ENCODE measurements at regions not wholly inside any gene's neighbourhood (a gene's known extent, or its start where the extent isn't known, plus 50 kb on each side); places are given as distances from the start of the nearest gene placed in this dataset.
"Not testable (repeated sequence)": the region's sequence is repeated elsewhere in the genome, so short reads cannot be mapped to it uniquely, and the experiment has no call there.

DNA sequence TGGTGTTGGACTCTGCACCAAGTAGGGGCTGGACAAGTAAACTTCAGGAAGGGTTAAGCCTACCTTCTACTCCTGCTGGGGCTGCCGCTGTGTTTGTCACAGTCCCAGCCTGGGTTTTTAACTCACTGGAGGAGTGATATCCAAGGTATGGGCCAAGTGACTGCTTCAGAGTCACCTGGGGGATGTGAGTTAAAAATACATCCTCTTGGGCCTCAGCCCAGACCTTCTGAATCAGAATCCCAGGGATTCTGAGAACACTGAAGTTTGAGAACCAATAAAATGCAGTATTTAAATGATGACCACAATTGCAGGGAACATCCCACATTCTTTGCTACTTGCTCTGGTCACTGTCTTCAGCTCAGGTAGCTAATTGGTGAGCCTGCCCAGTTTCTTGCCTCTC, 95.1 kb upstream of the DNAH5 start:
- intact Hi-C loops (cut with micrococcal nuclease): no loop called here
- peaks cover 6% of the 10 kb centered on the region for H3K27me3 Mint-ChIP-seq
- H3K27ac Mint-ChIP-seq: no peak overlapping the region
- no peaks in the 10 kb centered on the region for H3K36me3 Mint-ChIP-seq (ENCODE audit: low read depth)
- H3K9me3 Mint-ChIP-seq: no peaks in the 10 kb centered on the region
- DNase-seq: no peak
- no peak overlapping the region for H3K4me3 Mint-ChIP-seq
- peaks cover 4% of the 10 kb centered on the region for H3K4me1 Mint-ChIP-seq

DNA sequence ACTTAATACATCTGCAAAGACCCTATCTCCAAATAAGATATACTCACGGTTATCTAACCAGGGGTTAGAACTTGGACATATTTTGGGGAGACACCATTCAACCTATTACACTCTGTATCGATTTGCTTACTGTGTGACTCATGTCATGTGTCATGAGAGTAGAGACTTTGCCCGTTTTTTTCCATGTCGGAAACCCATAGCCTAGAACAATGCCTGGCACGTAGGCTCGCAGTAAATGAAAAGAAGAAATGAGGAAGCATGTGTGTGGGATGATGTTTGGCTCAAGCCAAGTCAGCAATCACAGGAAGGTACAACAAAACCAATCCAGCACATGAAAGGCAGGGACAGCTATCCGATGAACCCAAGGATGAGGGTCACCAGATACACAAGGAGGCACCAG, 94.6 kb upstream of the DNAH5 start:
- H3K36me3 Mint-ChIP-seq (ENCODE audit: low read depth): no peaks in the 10 kb centered on the region
- H3K27ac Mint-ChIP-seq: no peak overlapping the region
- intact Hi-C loops (cut with micrococcal nuclease): no loop called here
- H3K4me1 Mint-ChIP-seq: peaks cover 4% of the 10 kb centered on the region
- no peak overlapping the region for H3K4me3 Mint-ChIP-seq
- peaks cover 8% of the 10 kb centered on the region for H3K27me3 Mint-ChIP-seq
- peaks cover 4% of the 10 kb centered on the region for H3K9me3 Mint-ChIP-seq
- DNase-seq: no peak

DNA sequence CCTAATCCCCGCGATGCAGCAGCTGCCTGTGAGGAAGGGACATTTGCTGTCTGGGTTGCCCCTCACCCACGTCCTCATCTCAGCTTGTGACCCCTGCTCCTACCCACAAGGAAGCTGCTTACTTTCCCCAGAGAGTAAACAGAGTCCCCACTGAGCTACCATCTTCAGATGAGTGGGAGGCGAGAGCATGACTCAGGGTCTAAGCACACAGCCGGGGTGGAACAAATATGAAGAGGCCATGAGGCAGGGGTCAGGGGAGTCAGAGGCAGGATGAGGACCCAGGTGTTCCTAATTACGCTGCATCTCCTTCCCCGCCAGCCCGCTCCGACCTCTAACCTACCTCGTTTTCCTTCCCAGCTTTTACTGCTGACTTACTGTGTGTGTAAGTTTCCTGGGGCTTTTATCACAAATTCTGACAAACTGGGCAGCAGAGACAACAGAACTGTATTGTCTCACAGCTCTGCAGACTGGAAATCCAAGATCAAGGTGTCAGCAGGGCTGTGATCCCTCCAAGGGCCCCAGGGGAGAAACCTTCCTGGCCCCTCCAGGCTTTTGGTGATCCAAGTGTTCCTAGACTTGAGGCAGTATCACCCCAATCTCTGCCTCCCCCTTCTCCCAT, 94.0 kb upstream of the DNAH5 start:
- peaks cover 4% of the 10 kb centered on the region for H3K9me3 Mint-ChIP-seq
- no peaks in the 10 kb centered on the region for H3K36me3 Mint-ChIP-seq (ENCODE audit: low read depth)
- H3K4me1 Mint-ChIP-seq: peaks cover 4% of the 10 kb centered on the region
- H3K27ac Mint-ChIP-seq: no peak overlapping the region
- DNase-seq: no peak
- peaks cover 8% of the 10 kb centered on the region for H3K27me3 Mint-ChIP-seq
- H3K4me3 Mint-ChIP-seq: no peak overlapping the region
- intact Hi-C loops (cut with micrococcal nuclease): no loop called here

DNA sequence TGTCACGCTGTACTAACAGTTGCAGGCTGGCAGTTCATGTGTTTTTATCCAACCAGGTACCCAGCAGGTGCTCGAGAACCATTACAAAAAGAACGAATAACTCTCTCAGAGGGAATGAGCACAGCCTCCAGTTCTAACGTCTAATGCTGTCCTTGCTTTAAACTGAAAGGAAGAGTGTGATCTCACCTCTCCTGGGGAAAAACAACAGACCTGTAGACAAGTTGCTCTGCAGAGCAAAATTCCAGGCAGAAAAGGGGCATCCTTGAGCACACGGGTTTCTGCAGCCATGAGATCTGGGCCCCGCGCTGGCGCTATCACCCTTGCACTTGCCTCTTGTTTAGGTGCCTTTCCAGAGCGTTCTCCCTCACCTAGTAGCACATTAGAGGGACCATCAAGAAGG, 92.5 kb upstream of the DNAH5 start:
- no peak overlapping the region for H3K27ac Mint-ChIP-seq
- no peak for DNase-seq

DNA sequence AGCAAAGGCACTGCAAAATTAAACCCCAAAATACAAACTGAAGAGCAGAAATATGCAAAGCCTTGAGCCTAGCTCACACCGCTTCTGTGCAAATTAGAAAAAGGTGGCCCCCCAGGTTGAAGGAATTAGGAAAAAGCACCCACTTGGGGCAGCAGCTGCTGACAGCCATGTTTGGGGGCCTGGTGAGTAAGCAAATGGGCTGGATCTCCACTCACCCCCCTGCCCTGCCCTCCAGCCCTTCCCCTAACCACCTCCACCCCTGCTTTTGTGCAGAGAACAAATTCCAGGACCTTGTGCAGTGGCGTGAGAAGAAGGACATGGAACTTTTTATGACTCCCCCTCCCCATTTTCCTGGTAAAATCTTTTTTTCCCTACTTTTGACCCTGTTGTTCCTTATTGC, 92.0 kb upstream of the DNAH5 start:
- no peak for DNase-seq
- H3K4me1 Mint-ChIP-seq: peaks cover 4% of the 10 kb centered on the region
- intact Hi-C loops (cut with micrococcal nuclease): no loop called here
- no peak overlapping the region for H3K27ac Mint-ChIP-seq
- peaks cover 8% of the 10 kb centered on the region for H3K27me3 Mint-ChIP-seq
- H3K4me3 Mint-ChIP-seq: no peak overlapping the region
- no peaks in the 10 kb centered on the region for H3K36me3 Mint-ChIP-seq (ENCODE audit: low read depth)
- H3K9me3 Mint-ChIP-seq: peaks cover 4% of the 10 kb centered on the region

More for the DNA sequence above, 92.5 kb upstream of the DNAH5 start:
- Mint-ChIP-seq H3K4me3 (no peak overlapping the region), H3K9me3 (peaks cover 4% of the 10 kb centered on the region), H3K4me1 (peaks cover 4% of the 10 kb centered on the region), H3K36me3 (ENCODE audit: low read depth) (no peaks in the 10 kb centered on the region), H3K27me3 (peaks cover 8% of the 10 kb centered on the region)
- intact Hi-C loops (cut with micrococcal nuclease): no loop called here

DNA sequence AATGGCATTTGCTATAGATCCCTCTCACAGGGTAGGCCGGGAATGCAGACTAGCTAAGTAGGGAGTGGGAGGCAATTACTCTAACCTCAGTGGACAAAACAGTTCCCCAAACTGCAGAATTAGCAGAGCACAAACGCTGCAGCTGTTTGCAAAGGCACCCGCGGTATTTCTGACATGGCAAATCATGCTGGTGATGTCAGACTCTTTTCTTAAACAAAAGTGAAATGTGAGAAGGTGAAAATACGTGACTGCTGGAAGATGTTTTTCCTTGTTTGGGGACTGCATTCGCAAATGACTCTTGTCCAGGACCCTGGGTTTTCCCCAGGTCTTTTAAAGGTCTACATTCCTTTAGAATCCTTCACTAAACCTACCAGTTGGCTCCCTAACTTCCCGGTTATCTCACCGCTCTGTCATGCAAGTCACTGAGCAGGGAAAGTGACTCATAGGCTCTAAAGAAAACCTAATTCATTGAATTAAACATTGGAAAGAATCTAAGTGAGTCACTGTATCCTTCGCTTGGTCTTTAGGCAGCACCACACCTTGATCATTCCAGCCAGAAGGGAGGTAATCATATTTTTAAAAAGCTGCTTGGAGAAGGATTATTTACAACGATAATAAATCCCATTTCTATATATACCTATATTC, 91.5 kb upstream of the DNAH5 start:
- H3K9me3 Mint-ChIP-seq: peaks cover 4% of the 10 kb centered on the region
- intact Hi-C loops (cut with micrococcal nuclease): no loop called here
- peaks cover 4% of the 10 kb centered on the region for H3K4me1 Mint-ChIP-seq
- H3K36me3 Mint-ChIP-seq (ENCODE audit: low read depth): no peaks in the 10 kb centered on the region
- H3K27me3 Mint-ChIP-seq: peaks cover 8% of the 10 kb centered on the region
- no peak for DNase-seq
- no peak overlapping the region for H3K4me3 Mint-ChIP-seq
- no peak overlapping the region for H3K27ac Mint-ChIP-seq

DNA sequence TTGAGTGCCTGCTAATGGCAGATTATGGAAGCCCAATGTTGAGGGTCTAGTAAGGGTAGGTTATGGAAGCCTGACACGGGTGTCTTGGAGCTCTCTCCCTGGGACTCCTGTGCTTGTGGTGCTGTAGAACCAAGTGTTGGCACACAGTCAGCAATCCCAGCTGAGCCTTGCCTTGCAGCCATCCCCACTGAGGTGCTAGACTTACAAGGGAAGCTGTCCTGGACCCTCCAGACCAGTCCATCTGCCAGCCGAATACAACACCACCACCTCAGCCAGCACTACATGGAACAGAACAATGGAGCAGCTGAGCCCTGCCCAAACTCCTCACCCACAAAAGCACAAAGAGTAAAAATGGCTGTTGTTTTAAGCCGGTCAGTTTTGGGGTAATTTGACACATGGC, 90.5 kb upstream of the DNAH5 start:
- Mint-ChIP-seq H3K9me3 (peaks cover 4% of the 10 kb centered on the region), H3K4me3 (no peak overlapping the region), H3K36me3 (ENCODE audit: low read depth) (no peaks in the 10 kb centered on the region), H3K27me3 (peaks cover 8% of the 10 kb centered on the region), H3K27ac (no peak overlapping the region), H3K4me1 (peaks cover 4% of the 10 kb centered on the region)
- no peak for DNase-seq
- intact Hi-C loops (cut with micrococcal nuclease): no loop called here

DNA sequence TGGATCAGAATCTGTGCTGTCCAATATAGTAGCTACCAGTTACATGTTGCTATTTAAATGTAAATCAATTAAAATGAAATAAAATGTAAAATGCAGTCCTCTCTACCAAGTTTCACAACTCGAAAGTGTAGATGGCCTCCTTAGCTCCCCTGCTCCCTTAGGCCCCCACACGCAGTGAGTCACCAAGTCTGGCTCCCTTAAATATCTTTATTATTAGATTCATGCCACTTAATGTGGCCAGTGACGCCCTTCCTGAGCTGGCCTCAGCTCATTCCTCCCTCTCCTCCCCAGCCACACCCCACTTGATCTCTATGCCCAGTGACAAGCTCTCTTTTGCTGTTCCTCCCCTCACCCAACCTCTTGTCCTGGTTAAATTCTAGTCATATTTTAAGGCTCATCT, 88.4 kb upstream of the DNAH5 start:
- Mint-ChIP-seq H3K36me3 (ENCODE audit: low read depth) (no peaks in the 10 kb centered on the region), H3K27ac (no peak overlapping the region), H3K9me3 (peaks cover 4% of the 10 kb centered on the region), H3K4me1 (peaks cover 4% of the 10 kb centered on the region), H3K4me3 (no peak overlapping the region), H3K27me3 (peaks cover 8% of the 10 kb centered on the region)
- no peak for DNase-seq
- intact Hi-C loops (cut with micrococcal nuclease): no loop called here

DNA sequence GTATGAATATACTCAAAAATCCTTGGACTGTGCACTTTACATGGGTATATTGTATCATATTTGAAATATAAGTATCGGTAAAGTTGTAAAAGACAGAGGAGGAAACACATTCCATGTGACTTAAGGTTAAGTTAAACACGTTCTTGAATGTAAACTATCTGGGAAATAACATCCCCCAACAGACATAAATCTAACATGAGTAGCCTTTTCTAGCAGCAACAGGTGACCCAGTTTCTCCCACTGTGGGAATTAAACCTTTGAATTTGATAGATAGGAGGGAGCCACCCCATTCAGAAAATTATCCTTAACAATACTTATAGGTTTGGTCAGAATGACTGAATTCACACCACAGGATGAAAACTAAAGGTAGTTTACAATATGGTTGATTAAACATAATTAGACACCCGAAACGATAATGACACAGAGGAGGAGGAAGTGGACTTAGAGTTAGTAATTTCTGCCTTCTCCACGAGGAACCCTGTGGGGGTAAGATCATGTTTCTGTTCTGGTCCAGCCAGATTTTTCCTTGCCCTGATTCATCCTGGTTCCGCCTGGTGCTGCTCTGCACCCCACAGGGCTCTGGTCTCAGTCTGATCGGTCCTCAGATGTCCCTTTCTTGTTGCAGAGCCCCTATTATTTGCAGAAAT, 84.6 kb upstream of the DNAH5 start:
- no peaks in the 10 kb centered on the region for H3K27me3 Mint-ChIP-seq
- intact Hi-C loops (cut with micrococcal nuclease): no loop called here
- no peaks in the 10 kb centered on the region for H3K36me3 Mint-ChIP-seq (ENCODE audit: low read depth)
- no peaks in the 10 kb centered on the region for H3K4me1 Mint-ChIP-seq
- H3K9me3 Mint-ChIP-seq: no peaks in the 10 kb centered on the region
- H3K4me3 Mint-ChIP-seq: no peak overlapping the region
- H3K27ac Mint-ChIP-seq: no peak overlapping the region
- no peak for DNase-seq

DNA sequence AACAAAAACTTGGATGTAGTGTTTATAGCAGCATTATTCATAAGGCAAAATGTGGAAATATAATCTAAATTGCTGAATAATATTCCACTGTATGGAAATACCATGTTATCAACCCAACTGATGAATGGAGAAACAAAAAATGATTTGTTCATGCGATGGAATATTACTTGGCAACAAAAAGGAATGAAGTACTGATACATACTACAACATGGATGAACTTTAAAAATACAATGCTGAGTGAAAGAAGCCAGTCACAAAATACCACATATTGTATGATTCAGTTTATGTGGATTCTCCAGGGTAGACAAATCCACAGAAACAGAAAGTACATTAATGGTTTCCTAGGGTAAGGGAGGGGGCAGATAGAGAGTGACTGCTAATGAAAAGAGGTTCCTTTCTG, 83.7 kb upstream of the DNAH5 start:
- Mint-ChIP-seq H3K27me3 (no peaks in the 10 kb centered on the region), H3K4me1 (no peaks in the 10 kb centered on the region), H3K9me3 (no peaks in the 10 kb centered on the region), H3K36me3 (ENCODE audit: low read depth) (no peaks in the 10 kb centered on the region), H3K27ac (no peak overlapping the region), H3K4me3 (no peak overlapping the region)
- intact Hi-C loops (cut with micrococcal nuclease): no loop called here
- no peak for DNase-seq

DNA sequence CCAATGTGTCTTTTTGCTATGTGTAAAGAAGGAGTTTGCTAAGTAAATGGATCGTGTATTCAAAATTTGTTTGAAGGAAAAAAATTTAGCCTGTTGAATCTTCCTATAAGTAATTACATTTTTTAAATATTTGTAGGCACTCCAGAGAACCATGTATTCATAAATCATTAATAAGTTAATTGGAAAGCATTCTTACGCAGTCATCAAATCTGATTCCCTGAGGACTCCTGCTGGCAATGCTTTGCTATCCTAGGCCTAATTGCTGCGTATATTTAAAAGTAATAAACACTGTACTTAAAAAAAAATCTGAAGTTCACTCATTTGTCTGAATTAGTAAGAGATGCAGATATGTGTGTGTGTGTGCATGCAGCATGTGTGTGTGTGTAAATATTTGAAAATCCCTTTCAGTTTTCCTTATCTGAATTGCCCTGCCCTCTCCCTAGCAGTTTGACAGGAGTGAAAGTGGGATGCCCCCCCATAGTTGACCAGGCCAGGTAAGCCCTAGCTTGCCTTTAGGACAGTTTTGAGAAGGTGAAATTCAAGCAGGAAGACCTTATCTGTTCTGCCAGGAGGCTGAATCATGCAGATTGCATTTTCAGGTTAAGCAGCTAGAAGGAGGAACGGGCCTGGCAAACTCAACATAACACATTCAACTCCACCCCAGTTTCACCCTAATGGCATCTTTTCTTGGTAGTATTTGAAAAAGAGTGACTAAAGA, 81.2 kb upstream of the DNAH5 start:
- no peaks in the 10 kb centered on the region for H3K9me3 Mint-ChIP-seq
- no peak overlapping the region for H3K27ac Mint-ChIP-seq
- DNase-seq: no peak
- H3K27me3 Mint-ChIP-seq: no peaks in the 10 kb centered on the region
- intact Hi-C loops (cut with micrococcal nuclease): no loop called here
- H3K36me3 Mint-ChIP-seq (ENCODE audit: low read depth): no peaks in the 10 kb centered on the region
- no peak overlapping the region for H3K4me3 Mint-ChIP-seq
- no peaks in the 10 kb centered on the region for H3K4me1 Mint-ChIP-seq

DNA sequence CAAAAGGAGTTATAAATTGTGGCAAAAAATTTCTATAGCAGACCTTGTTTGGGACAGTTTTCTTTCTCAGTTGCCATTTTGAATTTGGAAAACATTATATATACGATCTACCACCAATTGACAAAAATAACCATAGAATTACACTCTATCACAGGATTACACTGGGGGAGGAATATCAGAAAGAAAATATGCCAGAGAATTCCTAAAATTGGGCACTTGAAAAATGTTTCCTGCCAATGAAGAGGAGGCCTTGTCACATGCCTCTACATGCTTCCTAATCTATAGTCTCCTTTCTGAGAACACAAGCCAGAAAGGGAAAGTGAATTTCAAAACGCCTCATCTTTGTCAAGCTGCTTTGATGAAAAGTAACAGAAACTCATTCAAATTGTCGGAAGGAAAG, 78.5 kb upstream of the DNAH5 start:
- intact Hi-C loops (cut with micrococcal nuclease): no loop called here
- H3K9me3 Mint-ChIP-seq: no peaks in the 10 kb centered on the region

DNA sequence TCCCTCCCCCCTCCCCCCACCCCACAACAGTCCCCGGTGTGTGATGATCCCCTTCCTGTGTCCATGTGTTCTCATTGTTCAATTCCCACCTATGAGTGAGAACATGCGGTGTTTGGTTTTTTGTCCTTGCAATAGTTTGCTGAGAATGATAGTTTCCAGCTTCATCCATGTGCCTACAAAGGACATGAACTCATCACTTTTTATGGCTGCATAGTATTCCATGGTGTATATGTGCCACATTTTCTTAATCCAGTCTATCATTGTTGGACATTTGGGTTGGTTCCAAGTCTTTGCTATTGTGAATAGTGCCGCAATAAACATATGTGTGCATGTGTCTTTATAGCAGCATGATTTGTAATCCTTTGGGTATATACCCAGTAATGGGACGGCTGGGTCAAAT, 76.5 kb upstream of the DNAH5 start:
- H3K36me3 Mint-ChIP-seq (ENCODE audit: low read depth); H3K27me3 Mint-ChIP-seq; DNase-seq; H3K27ac Mint-ChIP-seq; intact Hi-C loops (cut with micrococcal nuclease); H3K4me3 Mint-ChIP-seq; H3K4me1 Mint-ChIP-seq; H3K9me3 Mint-ChIP-seq: not testable (repeated sequence)

More for the DNA sequence above, 78.5 kb upstream of the DNAH5 start:
- Mint-ChIP-seq H3K27ac (no peak overlapping the region), H3K36me3 (ENCODE audit: low read depth) (no peaks in the 10 kb centered on the region), H3K4me1 (no peaks in the 10 kb centered on the region), H3K27me3 (no peaks in the 10 kb centered on the region), H3K4me3 (no peak overlapping the region)
- no peak for DNase-seq

DNA sequence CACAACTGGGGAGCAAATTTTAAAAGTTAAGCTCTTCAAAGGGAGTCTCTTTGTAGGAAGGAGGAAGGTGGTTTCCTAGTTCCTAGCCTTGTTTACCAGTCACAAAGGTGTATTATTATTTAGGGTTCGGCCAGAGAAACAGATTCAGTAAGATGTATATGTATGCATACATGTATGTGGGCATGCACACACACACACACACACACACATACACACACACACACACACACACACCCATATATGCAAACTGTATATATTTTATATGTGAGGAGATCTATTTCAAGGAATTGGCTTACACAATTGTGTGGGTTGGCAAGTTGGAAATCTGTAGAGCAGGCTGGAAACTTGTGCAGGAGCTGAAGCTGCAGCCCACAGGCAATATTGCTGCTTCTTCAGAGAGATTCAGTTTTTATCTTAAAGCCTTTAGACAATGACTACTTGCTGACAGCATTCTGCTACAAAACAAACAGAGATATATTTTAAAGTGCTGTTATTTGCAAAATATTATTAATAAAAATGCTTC, 75.3 kb upstream of the DNAH5 start:
- no peaks in the 10 kb centered on the region for H3K4me1 Mint-ChIP-seq
- no peak for DNase-seq
- intact Hi-C loops (cut with micrococcal nuclease): no loop called here
- H3K36me3 Mint-ChIP-seq (ENCODE audit: low read depth): no peaks in the 10 kb centered on the region
- H3K27ac Mint-ChIP-seq: no peak overlapping the region
- H3K9me3 Mint-ChIP-seq: no peaks in the 10 kb centered on the region
- H3K27me3 Mint-ChIP-seq: no peaks in the 10 kb centered on the region
- H3K4me3 Mint-ChIP-seq: no peak overlapping the region

All from activated CD4-positive, alpha-beta T cell treated with anti-CD3 and anti-CD28 coated beads, Interleukin-2, amount 10 ng/mL, durations not matched to agents 24 days and 14 days (primary cell).